NCI-H446 (cell line): ENCODE measurements at regions not wholly inside any gene's neighbourhood (a gene's known extent, or its start where the extent isn't known, plus 50 kb on each side); places are given as distances from the start of the nearest gene placed in this dataset.

Experiments
- DNase-seq, 2 experiments: peaks; one replicate each; lab custom pipeline; 2025; lab: John Stamatoyannopoulos, UW

GRCh38 chr15:93317772-93318171 lies 228.8 kb upstream of the RGMA start:
- no peak for DNase-seq

DNA sequence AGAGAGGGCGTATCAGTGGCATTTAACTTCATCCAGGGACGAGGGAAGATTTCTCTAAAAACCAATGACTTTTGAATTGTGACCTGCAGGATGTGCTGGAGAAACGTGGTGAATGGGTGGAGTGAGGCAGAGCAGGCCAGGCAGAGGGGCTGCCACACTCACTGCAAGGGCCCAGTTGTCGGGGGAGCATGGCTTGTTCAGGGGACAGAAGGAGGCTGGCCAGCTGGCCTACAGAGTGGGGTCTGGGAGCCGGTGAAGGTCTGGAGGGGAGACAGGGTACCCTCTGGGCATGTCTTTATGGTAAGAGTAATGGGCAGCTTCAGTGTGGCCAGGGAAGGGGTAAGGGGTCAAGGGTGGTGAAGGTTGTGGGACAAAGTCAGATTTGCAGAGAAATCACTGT lies 225.2 kb upstream of the RGMA start:
- no peak for DNase-seq

DNA sequence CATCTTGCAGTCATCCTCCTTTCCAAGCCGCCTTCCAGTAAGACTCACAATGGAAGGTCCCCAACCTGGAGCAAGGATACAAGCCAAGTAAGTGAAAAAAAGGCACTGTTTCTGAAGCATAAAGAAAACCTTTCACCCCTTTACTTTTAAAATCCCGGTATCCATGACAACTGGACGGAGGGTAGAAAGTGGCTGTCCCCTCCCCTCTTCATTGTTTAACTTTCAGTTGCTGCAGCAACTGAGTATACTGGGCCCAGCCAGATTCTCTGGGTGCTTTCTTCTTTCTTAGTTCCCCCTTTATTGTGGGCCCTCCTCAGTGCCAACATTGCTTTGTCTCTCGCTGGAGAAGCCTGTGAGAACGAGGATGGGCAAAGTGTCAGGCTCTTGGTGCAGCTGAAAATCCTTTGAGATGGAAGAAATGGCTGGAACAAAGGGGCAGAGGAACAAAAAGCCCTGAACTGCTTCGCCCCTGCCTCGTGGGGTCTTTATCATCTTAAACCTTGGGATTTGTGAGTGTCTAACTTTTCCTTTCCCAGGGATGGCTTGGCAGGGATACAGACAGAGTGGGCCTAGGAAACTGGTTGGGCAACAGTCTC lies 224.0 kb upstream of the RGMA start:
- DNase-seq, result no peak

GRCh38 chr15:93311620-93312019 lies 222.6 kb upstream of the RGMA start:
- DNase-seq, result no peak

GRCh38 chr15:93308026-93308690 lies 219.1 kb upstream of the RGMA start:
- no peak for DNase-seq

DNA sequence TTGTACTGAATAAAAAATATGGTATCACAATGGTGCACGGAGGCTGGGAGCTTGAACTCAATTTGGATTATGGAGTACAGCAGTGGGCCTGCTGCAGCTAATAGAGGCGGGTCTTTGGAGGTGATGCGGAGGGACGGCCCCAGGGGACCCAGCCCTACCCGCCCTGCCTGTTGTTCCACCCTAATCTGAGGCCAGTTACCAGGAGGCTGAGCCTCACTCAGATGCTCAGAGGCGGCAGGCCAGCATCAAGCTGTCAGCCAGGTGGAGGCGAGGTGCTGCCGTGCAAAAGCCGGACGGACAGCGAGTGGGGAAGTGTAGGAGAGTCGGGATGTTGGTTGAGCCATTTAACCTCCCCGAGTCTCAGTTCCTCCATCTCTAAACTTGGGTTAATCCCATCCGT lies 218.5 kb upstream of the RGMA start:
- no peak for DNase-seq

- DNase-seq, result no peak
These were observed 216.3 kb upstream of the RGMA start for GRCh38 chr15:93305306-93305705.

GRCh38 chr15:93302080-93302765 lies 213.2 kb upstream of the RGMA start:
- no peak for DNase-seq

GRCh38 chr15:93300796-93301195 lies 211.8 kb upstream of the RGMA start:
- no peak for DNase-seq

GRCh38 chr15:93299675-93300074 lies 210.7 kb upstream of the RGMA start:
- DNase-seq, result no peak

GRCh38 chr15:93298901-93299300 lies 209.9 kb upstream of the RGMA start:
- no peak for DNase-seq

- no peak for DNase-seq
These were observed 207.9 kb upstream of the RGMA start for GRCh38 chr15:93296759-93297500.

DNA sequence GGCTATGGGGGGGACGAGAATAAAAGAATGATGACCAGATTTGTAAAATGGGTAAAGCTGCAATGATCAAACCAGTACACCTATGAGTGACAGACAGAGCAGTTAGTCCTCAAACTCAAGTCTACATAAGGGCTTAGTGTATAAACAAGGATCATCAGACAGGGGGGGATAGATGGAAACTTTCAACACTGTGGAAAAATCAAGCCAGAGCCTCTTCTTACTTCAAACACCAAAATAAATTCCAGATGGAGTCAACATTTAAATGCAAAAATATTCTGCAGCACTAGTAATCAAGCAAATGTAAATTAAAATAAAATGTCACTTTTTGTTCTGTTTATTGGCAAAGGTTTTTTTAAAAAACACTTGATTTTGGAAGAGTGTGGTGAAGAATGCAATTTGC lies 205.9 kb upstream of the RGMA start:
- no peak for DNase-seq

GRCh38 chr15:93294066-93294465 lies 205.1 kb upstream of the RGMA start:
- no peak for DNase-seq

DNA sequence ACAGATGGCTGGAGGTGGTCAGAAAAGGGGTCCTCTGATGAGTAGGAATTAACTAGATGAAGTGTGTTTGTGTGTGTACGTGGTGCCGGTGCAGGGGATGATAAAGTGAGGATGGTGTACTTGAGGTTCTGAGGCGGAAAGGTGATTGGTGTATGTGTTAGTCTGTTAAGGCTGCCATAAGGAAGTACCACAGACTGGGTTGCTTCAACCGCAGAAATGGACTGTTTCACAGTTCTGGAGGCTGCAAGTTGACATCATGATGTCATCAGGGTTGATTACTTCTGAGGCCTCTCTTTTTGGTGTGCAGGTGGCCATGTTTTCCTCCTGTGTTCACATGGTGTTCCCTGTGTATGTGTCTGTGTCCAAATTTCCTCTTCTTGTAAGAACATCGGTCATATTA lies 202.4 kb upstream of the RGMA start:
- DNase-seq, result no peak

DNA sequence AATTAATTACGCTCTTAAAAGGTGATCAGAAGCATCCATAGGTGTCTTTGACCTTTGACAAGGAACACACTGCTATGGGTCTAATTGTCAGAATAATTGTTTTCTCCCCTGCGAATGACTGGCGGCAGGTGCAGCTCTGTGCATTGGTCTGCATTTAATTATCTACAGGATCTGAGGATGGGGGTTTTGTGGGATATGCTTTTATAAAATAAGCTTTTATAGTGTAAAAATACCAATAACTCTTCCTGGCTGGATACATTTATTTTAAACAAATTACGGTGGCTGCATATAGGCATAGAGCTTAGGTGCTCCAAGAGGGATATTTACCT lies 201.6 kb upstream of the RGMA start:
- DNase-seq, result no peak

DNA sequence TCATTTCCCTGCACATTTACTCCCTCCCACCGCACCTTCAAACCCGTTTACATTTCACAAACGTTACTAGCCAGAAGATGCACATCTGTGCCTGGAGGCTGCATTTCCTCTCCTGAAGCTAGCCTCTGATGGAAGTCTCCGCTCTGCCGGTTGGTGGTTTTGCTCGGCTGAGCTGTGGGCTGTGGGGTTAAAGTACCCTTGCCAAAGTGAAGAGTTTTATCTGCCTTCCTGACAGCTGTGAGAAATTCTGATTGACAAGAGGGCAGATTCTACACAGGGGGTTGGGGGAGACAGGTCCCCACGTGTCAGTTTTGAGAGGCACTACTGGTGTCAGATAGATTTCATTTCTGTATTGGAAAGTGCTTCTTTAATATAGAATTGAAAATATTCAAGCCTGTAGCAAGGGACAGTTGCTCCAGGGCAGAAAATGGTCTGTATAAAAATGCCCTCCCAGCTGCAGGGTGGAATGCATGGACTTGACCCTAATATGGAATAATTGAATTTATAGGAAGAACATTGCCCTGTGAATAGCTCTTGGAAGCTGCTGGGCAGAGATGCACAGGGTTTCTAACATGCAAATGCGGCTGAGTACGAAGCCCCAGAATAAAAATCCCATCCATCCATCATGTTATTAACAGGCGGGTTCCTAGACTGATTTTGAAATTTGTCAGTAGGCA lies 201.1 kb upstream of the RGMA start:
- no peak for DNase-seq

GRCh38 chr15:93288728-93289294 lies 199.8 kb upstream of the RGMA start:
- DNase-seq, result no peak

DNA sequence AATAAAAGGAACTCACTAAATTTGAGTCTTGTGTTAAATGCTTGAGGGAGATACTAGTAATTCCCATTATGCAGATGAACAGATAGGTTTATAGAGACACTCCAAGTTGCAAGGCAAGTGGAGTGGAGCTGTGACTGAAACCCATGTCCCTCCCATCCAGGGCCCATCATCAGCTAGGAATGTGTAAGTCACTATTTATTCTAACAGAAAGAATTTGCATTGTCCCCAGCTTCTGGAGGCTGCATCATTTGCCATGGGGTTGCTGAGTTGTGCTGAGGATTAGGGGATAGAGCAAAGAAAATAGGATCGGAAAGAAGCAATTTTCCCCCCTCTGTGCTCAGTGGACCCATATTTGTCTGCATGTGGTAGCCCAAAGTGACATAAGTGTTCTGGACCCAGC lies 197.4 kb upstream of the RGMA start:
- no peak for DNase-seq

- DNase-seq, result no peak
These were observed 194.8 kb upstream of the RGMA start for GRCh38 chr15:93283854-93284253.

GRCh38 chr15:93282808-93283207 lies 193.8 kb upstream of the RGMA start:
- no peak for DNase-seq

GRCh38 chr15:93278783-93279182 lies 189.8 kb upstream of the RGMA start:
- DNase-seq, result no peak
